HCT116 (cell line): ENCODE measurements at regions not wholly inside any gene's neighbourhood (a gene's known extent, or its start where the extent isn't known, plus 50 kb on each side); places are given as distances from the start of the nearest gene placed in this dataset.

ENCODE experiments used
- ATAC-seq: fragments of 200-7000 bp; cut with Tn5 transposase; 2 replicates; pipeline ENCODE4 v1.9.1; 2020; ENCODE audit warnings: mild to moderate bottlenecking, moderate library complexity
- BruUV-seq: library from RNA; stranded (reverse); fragments of 400-500 nt; replicated peaks from 2 replicates; lab custom pipeline; 2021; lab: Mats Ljungman, UMichigan
- CTCF ChIA-PET: fragments of 300-600 bp; sonication (Branson Sonifier 250); formaldehyde crosslinking; loops from one replicate; lab custom pipeline; 2021; ENCODE audit warnings: antibody characterized with exemption; lab: Charles Lee
- POLR2A ChIA-PET: fragments of 300-600, 350-600 bp; sonication (Branson Sonifier 250); formaldehyde crosslinking; loops from one replicate; lab custom pipeline; 2021; ENCODE audit warnings: antibody characterized with exemption; lab: Charles Lee
- RAD21 ChIA-PET, 2 experiments: fragments of 300-600 bp; sonication (Branson Sonifier 250); formaldehyde crosslinking; loops; one replicate each; lab custom pipeline; 2023; ENCODE audit warnings: low total read pairs in 2 of 2; ENCODE audit not compliant: uncharacterized antibody in 2 of 2, unreplicated experiment in 2 of 2, low non-redundant PET in 1 of 2; lab: Charles Lee
- DNase-seq: peaks from one replicate; pipeline ENCODE4 v3.0.0-alpha.2; 2010; ENCODE audit warnings: low read depth, low spot score
- H2AFZ ChIP-seq: fragments of 200-600 bp; shearing (Covaris generic), sonication (generic); 2 replicates; pipeline ENCODE4 v1.6.1; 2017; ENCODE audit warnings: low read depth, mixed run types, mixed read lengths, antibody characterized with exemption, low read length; ENCODE audit not compliant: poor library complexity, severe bottlenecking
- H3K27ac ChIP-seq: 2 replicates; pipeline ENCODE4 v1.5.1; 2012; ENCODE audit warnings: low read depth, low read length
- H3K27me3 ChIP-seq: fragments of 200-600 bp; sonication (generic); 2 replicates; pipeline ENCODE4 v1.6.1; 2016; ENCODE audit warnings: mixed run types, low read length, mixed read lengths; ENCODE audit not compliant: insufficient read depth
- H3K36me3 ChIP-seq, 2 experiments: fragments of 200-500 bp in 1 of 2; fragments of 200-600 bp in 1 of 2; sonication (Bioruptor generic) in 1 of 2; sonication (generic) in 1 of 2; 2 replicates each; pipeline versions ENCODE4 v1.5.1 to v1.6.1; 2014 to 2016; ENCODE audit warnings: low read length in 2 of 2, inconsistent platforms in 1 of 2, mixed read lengths in 1 of 2, mixed run types in 1 of 2; ENCODE audit not compliant: insufficient read depth in 2 of 2, control insufficient read depth in 1 of 2
- H3K4me1 ChIP-seq, 2 experiments: fragments of 200-600 bp in 1 of 2; sonication (generic) in 1 of 2; 2 replicates each; pipeline versions ENCODE4 v1.5.1 to v1.6.1; 2012 to 2017; ENCODE audit warnings: low read length in 2 of 2, inconsistent platforms in 1 of 2, mild to moderate bottlenecking in 1 of 2, mixed read lengths in 1 of 2, mixed run types in 1 of 2, moderate library complexity in 1 of 2; ENCODE audit not compliant: insufficient read depth in 2 of 2, control insufficient read depth in 1 of 2
- H3K4me2 ChIP-seq: fragments of 200-600 bp; sonication (generic); 2 replicates; pipeline ENCODE4 v1.6.1; 2017; ENCODE audit warnings: mixed run types, low read length, mixed read lengths
- H3K4me3 ChIP-seq, 2 experiments: fragments of 200-600 bp in 1 of 2; sonication (generic) in 1 of 2; replicated peaks in 1 of 2; 2 replicates each; pipeline ENCODE4 v1.5.1; 2011 to 2016; ENCODE audit warnings: low read length in 2 of 2, control low read depth in 1 of 2, low read depth in 1 of 2, mild to moderate bottlenecking in 1 of 2, mixed read lengths in 1 of 2, mixed run types in 1 of 2
- H3K79me2 ChIP-seq: fragments of 200-600 bp; sonication (generic); 2 replicates; pipeline ENCODE4 v1.6.1; 2017; ENCODE audit warnings: mild to moderate bottlenecking, mixed run types, low read length, moderate library complexity, mixed read lengths; ENCODE audit not compliant: insufficient read depth
- H3K9ac ChIP-seq: fragments of 200-600 bp; sonication (generic); 2 replicates; pipeline ENCODE4 v1.6.1; 2016; ENCODE audit warnings: low read length, mixed read lengths
- H3K9me2 ChIP-seq: fragments of 200-600 bp; sonication (generic), shearing (Covaris generic); 2 replicates; pipeline ENCODE4 v1.6.1; 2017; ENCODE audit warnings: mixed run types, mild to moderate bottlenecking, moderate library complexity; ENCODE audit not compliant: insufficient read depth
- H3K9me3 ChIP-seq, 2 experiments: fragments of 200-500 bp in 1 of 2; fragments of 200-600 bp in 1 of 2; sonication (Bioruptor generic) in 1 of 2; sonication (generic) in 1 of 2; 2 replicates each; pipeline ENCODE4 v1.6.1; 2014 to 2017; ENCODE audit warnings: low read length in 2 of 2, mixed read lengths in 2 of 2, inconsistent platforms in 1 of 2, low read depth in 1 of 2, mild to moderate bottlenecking in 1 of 2, mixed run types in 1 of 2, moderate library complexity in 1 of 2; ENCODE audit not compliant: control insufficient read depth in 1 of 2, insufficient read depth in 1 of 2
- H4K20me1 ChIP-seq: fragments of 200-600 bp; sonication (generic), shearing (Covaris generic); 2 replicates; pipeline ENCODE4 v1.6.1; 2017; ENCODE audit warnings: mixed run types, mild to moderate bottlenecking, moderate library complexity; ENCODE audit not compliant: insufficient read depth
- ATF3 ChIP-seq: IDR thresholded peaks from 2 replicates; pipeline ENCODE4 v1.6.1; 2012
- CEBPB ChIP-seq: IDR thresholded peaks from 2 replicates; pipeline ENCODE4 v1.6.1; 2012; ENCODE audit warnings: low read depth
- ELF1 ChIP-seq: IDR thresholded peaks from 2 replicates; pipeline ENCODE4 v1.6.1; 2012; ENCODE audit warnings: low read depth, borderline replicate concordance
- EZH2 ChIP-seq: fragments of 200-600 bp; sonication (generic); IDR thresholded peaks from 2 replicates; pipeline ENCODE4 v1.6.1; 2017; ENCODE audit warnings: antibody characterized with exemption, mixed run types
- JUND ChIP-seq: IDR thresholded peaks from 2 replicates; pipeline ENCODE4 v1.6.1; 2012
- POLR2A ChIP-seq: IDR thresholded peaks from 2 replicates; pipeline ENCODE4 v1.7.0; 2011; ENCODE audit warnings: borderline replicate concordance; ENCODE audit not compliant: insufficient read depth, insufficient read length; ENCODE audit errors: extremely low read depth
- POLR2AphosphoS5 ChIP-seq: IDR thresholded peaks from 2 replicates; pipeline ENCODE4 v1.6.1; 2011; ENCODE audit warnings: mild to moderate bottlenecking, low read depth, low read length, moderate library complexity
- REST ChIP-seq: IDR thresholded peaks from 2 replicates; pipeline ENCODE4 v1.6.1; 2012; ENCODE audit warnings: low read depth
- SIN3A ChIP-seq: IDR thresholded peaks from 2 replicates; pipeline ENCODE4 v1.6.1; 2012; ENCODE audit warnings: low read depth
- SRF ChIP-seq: IDR thresholded peaks from 2 replicates; pipeline ENCODE4 v1.6.1; 2012; ENCODE audit warnings: low read depth
- TCF7L2 ChIP-seq: IDR thresholded peaks from 2 replicates; pipeline ENCODE4 v1.7.0; 2011; ENCODE audit warnings: borderline replicate concordance, inconsistent platforms; ENCODE audit not compliant: insufficient read depth, insufficient read length; ENCODE audit errors: extremely low read depth
- ZFX ChIP-seq: fragments of 450-650 bp; IDR thresholded peaks from 2 replicates; pipeline ENCODE4 v1.6.1; 2017
- intact Hi-C: fragments of 100-400 bp; cut with micrococcal nuclease; formaldehyde crosslinking; loops from 2 replicates; pipeline ENCODE4 v1.10.0; 2022
- TF ChIP-seq, protein P1 (sequence below): IDR thresholded peaks from 2 replicates; pipeline ENCODE4 v1.6.1; 2011; ENCODE audit warnings: mild to moderate bottlenecking, low read length, moderate library complexity; ENCODE audit not compliant: insufficient replicate concordance; ENCODE audit errors: extremely low read depth

- no peak for TF ChIP-seq REST
- TF ChIP-seq JUND = no peak
- no peak for TF ChIP-seq SRF
- TF ChIP-seq ELF1 = no peak
- TF ChIP-seq SIN3A = no peak
- TF ChIP-seq EZH2 = no peak
These were observed 486.5 kb downstream of the GRXCR1 start (continued) for GRCh38 chr4:43379016-43379415.

DNA sequence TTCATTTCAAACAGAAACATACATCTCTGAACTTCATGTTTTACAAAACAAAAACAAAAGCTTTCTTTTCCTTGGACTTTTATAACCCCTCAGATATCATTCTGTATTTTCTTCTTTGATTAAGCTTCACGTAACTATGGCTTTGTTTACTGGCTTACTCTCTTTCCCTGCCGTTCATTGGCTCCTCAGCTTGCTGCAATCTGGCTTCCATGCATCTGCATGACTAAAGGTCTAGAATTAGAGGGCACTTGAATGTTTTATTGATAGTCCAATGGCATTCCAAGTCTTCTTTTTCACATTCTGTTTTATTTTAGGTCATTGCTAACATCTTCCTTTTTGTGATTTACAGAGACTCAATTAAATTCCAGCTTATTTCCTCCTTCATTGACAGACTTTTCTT is 487.6 kb downstream of the GRXCR1 start:
- Histone ChIP-seq H2AFZ (no peak overlapping the region), H3K36me3 (no peaks in the 10 kb centered on the region), H4K20me1 (no peaks in the 10 kb centered on the region), H3K4me1 (no peaks in the 10 kb centered on the region), H3K79me2 (no peaks in the 10 kb centered on the region), H3K9me3 (peaks cover 6 to 24% of the 10 kb centered on the region in 2 experiments; a peak in 2 of 4 replicates), H3K27me3 (no peaks in the 10 kb centered on the region), H3K4me3 (no peak overlapping the region), H3K9me2 (no peaks in the 10 kb centered on the region), H3K9ac (no peak overlapping the region), H3K27ac (no peak overlapping the region), H3K4me2 (no peak overlapping the region)
- CTCF ChIA-PET = no interaction called here
- TF ChIP-seq, protein P1, sequence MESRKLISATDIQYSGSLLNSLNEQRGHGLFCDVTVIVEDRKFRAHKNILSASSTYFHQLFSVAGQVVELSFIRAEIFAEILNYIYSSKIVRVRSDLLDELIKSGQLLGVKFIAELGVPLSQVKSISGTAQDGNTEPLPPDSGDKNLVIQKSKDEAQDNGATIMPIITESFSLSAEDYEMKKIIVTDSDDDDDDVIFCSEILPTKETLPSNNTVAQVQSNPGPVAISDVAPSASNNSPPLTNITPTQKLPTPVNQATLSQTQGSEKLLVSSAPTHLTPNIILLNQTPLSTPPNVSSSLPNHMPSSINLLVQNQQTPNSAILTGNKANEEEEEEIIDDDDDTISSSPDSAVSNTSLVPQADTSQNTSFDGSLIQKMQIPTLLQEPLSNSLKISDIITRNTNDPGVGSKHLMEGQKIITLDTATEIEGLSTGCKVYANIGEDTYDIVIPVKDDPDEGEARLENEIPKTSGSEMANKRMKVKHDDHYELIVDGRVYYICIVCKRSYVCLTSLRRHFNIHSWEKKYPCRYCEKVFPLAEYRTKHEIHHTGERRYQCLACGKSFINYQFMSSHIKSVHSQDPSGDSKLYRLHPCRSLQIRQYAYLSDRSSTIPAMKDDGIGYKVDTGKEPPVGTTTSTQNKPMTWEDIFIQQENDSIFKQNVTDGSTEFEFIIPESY = no peak
- TF ChIP-seq CEBPB (no peak), ATF3 (no peak), POLR2A (no peak), POLR2AphosphoS5 (no peak), ELF1 (no peak), TCF7L2 (no peak), ZFX (no peak)
- ATAC-seq (no peak), DNase-seq (no peak)
- RAD21 ChIA-PET = no interaction called here
- intact Hi-C loops = no loop called here
- BruUV-seq = no TSS peak
- POLR2A ChIA-PET = no interaction called here
